ENCODE measurements at regions not wholly inside any gene's neighbourhood (a gene's known extent, or its start where the extent isn't known, plus 50 kb on each side); places are given as distances from the start of the nearest gene placed in this dataset.

GRCh38 chr22:27097506-27097905 is 440.1 kb downstream of the MIAT start:
- Histone ChIP-seq H3K18ac (ENCODE audit: low read length) (no peak overlapping the region), H3K23ac (ENCODE audit: low read depth, low read length, poor library complexity) (no peak overlapping the region), H2BK12ac (ENCODE audit: low read length) (no peak overlapping the region), H3K27me3 (ENCODE audit: control insufficient read depth in 3 of 3, insufficient read depth in 3 of 3, low read depth in 1 of 3, low read length in 3 of 3) (peaks cover 0 to 5% (median 0%) of the 10 kb centered on the region in 3 experiments), H2AFZ (ENCODE audit: low read length) (no peak overlapping the region), H3K14ac (ENCODE audit: low read length) (no peak overlapping the region), H3K36me3 (replicated peaks in 1 of 2; ENCODE audit: control insufficient read depth in 2 of 2, insufficient read depth in 2 of 2, low read length in 2 of 2) (peaks cover 0 to 8% of the 10 kb centered on the region in 2 donors), H2BK120ac (ENCODE audit: low read depth, low read length) (no peak overlapping the region), H3K79me1 (ENCODE audit: low read depth, low read length) (peaks cover 5% of the 10 kb centered on the region), H3K4me2 (ENCODE audit: insufficient read depth, low read length, poor library complexity, severe bottlenecking) (no peak overlapping the region), H3K27ac (replicated peaks; ENCODE audit: low read length) (no peak overlapping the region), H3K4ac (ENCODE audit: low read length) (no peak overlapping the region), H2AK5ac (ENCODE audit: low read depth, low read length) (no peak overlapping the region), H2BK5ac (ENCODE audit: low read length) (no peak overlapping the region), H3K9me3 (replicated peaks in 1 of 2; ENCODE audit: control insufficient read depth in 2 of 2, insufficient read depth in 1 of 2, low read depth in 1 of 2, low read length in 2 of 2) (peaks cover 0 to 8% of the 10 kb centered on the region in 2 donors), H3K4me3 (ENCODE audit: low read length in 2 of 2) (no peak overlapping the region), H3K9ac (ENCODE audit: low read depth, low read length, poor library complexity) (no peak overlapping the region), H4K8ac (ENCODE audit: low read depth, low read length) (no peak overlapping the region), H2BK15ac (ENCODE audit: low read length) (no peak overlapping the region), H4K91ac (ENCODE audit: low read depth, low read length, poor library complexity) (no peak overlapping the region), H3K4me1 (ENCODE audit: control insufficient read depth in 2 of 2, insufficient read depth in 1 of 2, low read depth in 1 of 2, low read length in 2 of 2) (peaks cover 21 to 25% of the 10 kb centered on the region in 2 donors)
- DNase-seq (ENCODE audit: low spot score), result no peak
- WGBS, 2 donors (ENCODE audit: extremely low coverage in 2 of 2, insufficient read length in 2 of 2, insufficient replicate concordance in 1 of 2), result no CpG with 5 or more reads among the region's 5 CpGs

- no peak overlapping the region for H3K18ac ChIP-seq (ENCODE audit: low read length)
- no peak overlapping the region for H4K8ac ChIP-seq (ENCODE audit: low read depth, low read length)
- no peak overlapping the region for H3K14ac ChIP-seq (ENCODE audit: low read length)
- no peak for DNase-seq (ENCODE audit: low spot score)
- no peak overlapping the region for H2BK15ac ChIP-seq (ENCODE audit: low read length)
- H3K36me3 ChIP-seq (replicated peaks in 1 of 2; ENCODE audit: control insufficient read depth in 2 of 2, insufficient read depth in 2 of 2, low read length in 2 of 2), result peaks cover 0 to 6% of the 10 kb centered on the region in 2 donors
- peaks cover 21 to 24% of the 10 kb centered on the region in 2 donors for H3K4me1 ChIP-seq (ENCODE audit: control insufficient read depth in 2 of 2, insufficient read depth in 1 of 2, low read depth in 1 of 2, low read length in 2 of 2)
- no peak overlapping the region for H2AFZ ChIP-seq (ENCODE audit: low read length)
- H3K27ac ChIP-seq (replicated peaks; ENCODE audit: low read length), result no peak overlapping the region
- no peak overlapping the region for H3K23ac ChIP-seq (ENCODE audit: low read depth, low read length, poor library complexity)
- H2BK5ac ChIP-seq (ENCODE audit: low read length), result no peak overlapping the region
- no peak overlapping the region for H4K91ac ChIP-seq (ENCODE audit: low read depth, low read length, poor library complexity)
- H3K9me3 ChIP-seq (replicated peaks in 1 of 2; ENCODE audit: control insufficient read depth in 2 of 2, insufficient read depth in 1 of 2, low read depth in 1 of 2, low read length in 2 of 2), result peaks cover 0 to 5% of the 10 kb centered on the region in 2 donors
- no peak overlapping the region for H3K9ac ChIP-seq (ENCODE audit: low read depth, low read length, poor library complexity)
- no peak overlapping the region for H3K4ac ChIP-seq (ENCODE audit: low read length)
- H2BK12ac ChIP-seq (ENCODE audit: low read length), result no peak overlapping the region
- H3K4me3 ChIP-seq (ENCODE audit: low read length in 2 of 2), result no peak overlapping the region
- WGBS, 2 donors (ENCODE audit: extremely low coverage in 2 of 2, insufficient read length in 2 of 2, insufficient replicate concordance in 1 of 2), result no CpG with 5 or more reads among the region's 2 CpGs
- no peak overlapping the region for H2BK120ac ChIP-seq (ENCODE audit: low read depth, low read length)
- H2AK5ac ChIP-seq (ENCODE audit: low read depth, low read length), result no peak overlapping the region
- H3K79me1 ChIP-seq (ENCODE audit: low read depth, low read length), result peaks cover 2% of the 10 kb centered on the region
- H3K4me2 ChIP-seq (ENCODE audit: insufficient read depth, low read length, poor library complexity, severe bottlenecking), result no peak overlapping the region
- peaks cover 0 to 3% (median 0%) of the 10 kb centered on the region in 3 experiments for H3K27me3 ChIP-seq (ENCODE audit: control insufficient read depth in 3 of 3, insufficient read depth in 3 of 3, low read depth in 1 of 3, low read length in 3 of 3)
These were observed 440.5 kb downstream of the MIAT start for GRCh38 chr22:27097933-27098332.

- peak overlapping the region; percentile 88 for H2BK5ac ChIP-seq (ENCODE audit: low read length)
- H2BK12ac ChIP-seq (ENCODE audit: low read length), result peak overlapping the region; percentile 27
- H2BK120ac ChIP-seq (ENCODE audit: low read depth, low read length), result peak overlapping the region; percentile 89
- H3K4ac ChIP-seq (ENCODE audit: low read length), result peak overlapping the region; percentile 26
- H3K9me3 ChIP-seq (replicated peaks in 1 of 2; ENCODE audit: control insufficient read depth in 2 of 2, insufficient read depth in 1 of 2, low read depth in 1 of 2, low read length in 2 of 2), result no peaks in the 10 kb centered on the region
- H3K36me3 ChIP-seq (replicated peaks in 1 of 2; ENCODE audit: control insufficient read depth in 2 of 2, insufficient read depth in 2 of 2, low read length in 2 of 2), result no peaks in the 10 kb centered on the region
- DNase-seq (ENCODE audit: low spot score), result no peak
- peak overlapping the region; percentile 97 for H2BK15ac ChIP-seq (ENCODE audit: low read length)
- H3K23ac ChIP-seq (ENCODE audit: low read depth, low read length, poor library complexity), result no peak overlapping the region
- no peak overlapping the region for H2AFZ ChIP-seq (ENCODE audit: low read length)
- H3K18ac ChIP-seq (ENCODE audit: low read length), result peak overlapping the region; percentile 95
- no peak overlapping the region for H4K91ac ChIP-seq (ENCODE audit: low read depth, low read length, poor library complexity)
- no peaks in the 10 kb centered on the region for H3K27me3 ChIP-seq (ENCODE audit: control insufficient read depth in 3 of 3, insufficient read depth in 3 of 3, low read depth in 1 of 3, low read length in 3 of 3)
- H3K9ac ChIP-seq (ENCODE audit: low read depth, low read length, poor library complexity), result peak overlapping the region; percentile 17
- WGBS, 2 donors (ENCODE audit: extremely low coverage in 2 of 2, insufficient read length in 2 of 2, insufficient replicate concordance in 1 of 2), result no CpG with 5 or more reads among the region's 15 CpGs
- H4K8ac ChIP-seq (ENCODE audit: low read depth, low read length), result no peak overlapping the region
- H3K4me3 ChIP-seq (ENCODE audit: low read length in 2 of 2), result peak overlapping the region in 1 of 2 donors; percentile 16
- no peak overlapping the region for H3K27ac ChIP-seq (replicated peaks; ENCODE audit: low read length)
- peak overlapping the region; percentile 45 for H3K4me2 ChIP-seq (ENCODE audit: insufficient read depth, low read length, poor library complexity, severe bottlenecking)
- peaks cover 17 to 21% of the 10 kb centered on the region in 2 donors for H3K4me1 ChIP-seq (ENCODE audit: control insufficient read depth in 2 of 2, insufficient read depth in 1 of 2, low read depth in 1 of 2, low read length in 2 of 2)
- H3K14ac ChIP-seq (ENCODE audit: low read length), result no peak overlapping the region
- peak overlapping the region; percentile 100 for H2AK5ac ChIP-seq (ENCODE audit: low read depth, low read length)
- no peaks in the 10 kb centered on the region for H3K79me1 ChIP-seq (ENCODE audit: low read depth, low read length)
These were observed 442.7 kb downstream of the MIAT start for GRCh38 chr22:27099946-27100722.

DNA sequence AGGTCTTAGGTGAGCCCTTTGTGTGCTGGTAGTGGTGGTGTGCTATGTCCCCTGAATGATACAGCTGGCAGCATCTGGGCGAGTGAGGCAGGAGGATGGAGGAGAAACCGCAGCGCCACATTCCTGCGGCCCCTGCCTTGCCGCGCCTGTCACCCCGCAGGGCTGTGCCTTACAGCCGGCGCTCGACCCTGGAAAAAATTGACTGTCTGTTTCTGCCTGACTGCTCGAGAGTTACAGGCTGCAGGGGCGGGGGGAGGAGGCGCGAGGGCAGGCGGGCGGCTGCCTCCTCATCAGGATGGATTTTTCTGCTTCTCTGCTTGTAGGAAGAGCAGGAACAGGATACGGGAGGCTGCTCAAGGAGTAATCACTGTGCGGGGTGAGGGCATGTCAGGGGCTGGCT is 443.4 kb downstream of the MIAT start:
- Histone ChIP-seq H3K9ac (ENCODE audit: low read depth, low read length, poor library complexity) (peak overlapping the region; percentile 17), H3K27ac (replicated peaks; ENCODE audit: low read length) (no peak overlapping the region), H4K8ac (ENCODE audit: low read depth, low read length) (no peak overlapping the region), H3K23ac (ENCODE audit: low read depth, low read length, poor library complexity) (no peak overlapping the region), H2BK15ac (ENCODE audit: low read length) (peak overlapping the region; percentile 2), H3K14ac (ENCODE audit: low read length) (no peak overlapping the region), H2AFZ (ENCODE audit: low read length) (peak overlapping the region; percentile 50), H3K18ac (ENCODE audit: low read length) (peak overlapping the region; percentile 86), H3K4ac (ENCODE audit: low read length) (no peak overlapping the region), H3K36me3 (replicated peaks in 1 of 2; ENCODE audit: control insufficient read depth in 2 of 2, insufficient read depth in 2 of 2, low read length in 2 of 2) (no peaks in the 10 kb centered on the region), H2BK120ac (ENCODE audit: low read depth, low read length) (peak overlapping the region; percentile 24), H3K79me1 (ENCODE audit: low read depth, low read length) (no peaks in the 10 kb centered on the region), H3K9me3 (replicated peaks in 1 of 2; ENCODE audit: control insufficient read depth in 2 of 2, insufficient read depth in 1 of 2, low read depth in 1 of 2, low read length in 2 of 2) (no peaks in the 10 kb centered on the region), H2BK12ac (ENCODE audit: low read length) (no peak overlapping the region), H3K4me3 (ENCODE audit: low read length in 2 of 2) (peak overlapping the region in 1 of 2 donors; percentile 2), H3K27me3 (ENCODE audit: control insufficient read depth in 3 of 3, insufficient read depth in 3 of 3, low read depth in 1 of 3, low read length in 3 of 3) (no peaks in the 10 kb centered on the region), H4K91ac (ENCODE audit: low read depth, low read length, poor library complexity) (no peak overlapping the region), H3K4me2 (ENCODE audit: insufficient read depth, low read length, poor library complexity, severe bottlenecking) (peak overlapping the region; percentile 45), H2BK5ac (ENCODE audit: low read length) (no peak overlapping the region), H2AK5ac (ENCODE audit: low read depth, low read length) (no peak overlapping the region), H3K4me1 (ENCODE audit: control insufficient read depth in 2 of 2, insufficient read depth in 1 of 2, low read depth in 1 of 2, low read length in 2 of 2) (peaks cover 17 to 21% of the 10 kb centered on the region in 2 donors)
- DNase-seq (ENCODE audit: low spot score), result peak; percentile 59
- no CpG with 5 or more reads among the region's 18 CpGs for WGBS, 2 donors (ENCODE audit: extremely low coverage in 2 of 2, insufficient read length in 2 of 2, insufficient replicate concordance in 1 of 2)

Data from neuronal stem cell (in vitro differentiated cells).